DMS153 treated with DMSO at 0.1 percent for 48 hours (cell line): ENCODE measurements at regions not wholly inside any gene's neighbourhood (a gene's known extent, or its start where the extent isn't known, plus 50 kb on each side); places are given as distances from the start of the nearest gene placed in this dataset.

Experiments
- DNase-seq: peaks from one replicate; lab custom pipeline; 2025; ENCODE audit not compliant: unreplicated experiment; lab: John Stamatoyannopoulos, UW

GRCh38 chr16:56093055-56093454 lies 98.2 kb upstream of the GNAO1 start:
- no peak for DNase-seq

- DNase-seq = no peak
Observed at GRCh38 chr16:56090076-56090475, 101.2 kb upstream of the GNAO1 start.

- DNase-seq = no peak
Observed at GRCh38 chr16:56087626-56088025, 103.7 kb upstream of the GNAO1 start.

- no peak for DNase-seq
Observed at GRCh38 chr16:56081371-56081770, 109.9 kb upstream of the GNAO1 start.

GRCh38 chr16:56075732-56076388 lies 115.4 kb upstream of the GNAO1 start:
- DNase-seq = no peak

- no peak for DNase-seq
Observed at GRCh38 chr16:56073508-56073907, 117.8 kb upstream of the GNAO1 start.

DNA sequence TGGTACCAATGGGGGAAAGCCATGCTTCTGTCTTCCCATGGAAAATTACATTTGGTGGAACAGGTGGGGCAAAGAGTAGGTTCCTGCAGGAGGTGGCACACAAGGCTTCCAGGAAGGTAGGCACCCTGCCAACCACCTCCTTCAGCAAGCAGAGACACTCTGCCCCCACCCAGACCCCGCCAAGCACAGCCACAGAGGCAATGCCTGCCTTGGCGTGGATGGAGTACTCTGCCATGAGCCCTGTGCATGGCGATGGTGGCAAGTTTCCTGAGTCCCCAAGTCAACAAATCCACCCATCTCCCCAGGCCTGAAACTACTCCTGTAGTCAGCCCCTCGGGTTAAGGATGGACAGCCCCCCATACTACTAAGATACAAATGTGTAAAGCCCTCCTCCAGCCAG lies 119.2 kb upstream of the GNAO1 start:
- no peak for DNase-seq

DNA sequence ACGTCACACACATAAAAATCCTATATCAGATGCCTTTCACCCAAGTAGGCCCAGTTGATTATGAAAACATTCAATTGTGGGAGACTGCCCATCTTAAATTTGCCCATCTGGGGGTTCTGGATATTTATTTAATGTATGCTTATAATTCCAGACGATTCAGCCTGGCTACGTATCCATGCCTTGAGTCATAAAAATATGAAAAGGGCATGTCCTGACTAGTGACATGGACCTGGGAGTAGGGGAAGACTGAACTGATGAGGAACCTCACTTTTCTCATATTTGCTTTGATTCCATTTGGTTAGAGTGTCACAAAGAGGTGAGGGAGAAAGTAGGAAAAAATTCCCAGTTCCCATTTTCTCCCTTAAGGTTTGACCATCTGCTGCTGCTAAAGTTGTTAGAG lies 122.5 kb upstream of the GNAO1 start:
- DNase-seq = no peak

DNA sequence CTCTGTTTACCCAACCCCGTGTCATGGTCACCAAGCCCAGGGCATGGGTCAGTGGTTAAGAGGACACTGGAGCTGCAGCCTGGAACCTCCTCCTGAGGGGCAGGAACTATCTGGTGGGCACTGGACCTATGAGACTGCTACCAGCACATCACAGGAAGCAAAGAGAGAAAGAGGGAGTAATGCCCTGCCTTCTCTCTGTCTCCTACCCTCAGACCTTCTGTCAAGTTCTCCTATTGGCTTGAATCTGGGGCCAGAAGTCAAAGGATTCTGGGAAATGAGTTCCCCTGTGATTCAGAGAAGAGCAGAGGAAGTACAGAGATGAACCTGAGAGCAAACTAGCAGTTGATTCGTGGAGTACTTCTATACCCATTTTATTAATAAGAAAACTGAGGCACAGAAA lies 123.0 kb upstream of the GNAO1 start:
- no peak for DNase-seq

GRCh38 chr16:56067406-56067805 lies 123.9 kb upstream of the GNAO1 start:
- no peak for DNase-seq

DNA sequence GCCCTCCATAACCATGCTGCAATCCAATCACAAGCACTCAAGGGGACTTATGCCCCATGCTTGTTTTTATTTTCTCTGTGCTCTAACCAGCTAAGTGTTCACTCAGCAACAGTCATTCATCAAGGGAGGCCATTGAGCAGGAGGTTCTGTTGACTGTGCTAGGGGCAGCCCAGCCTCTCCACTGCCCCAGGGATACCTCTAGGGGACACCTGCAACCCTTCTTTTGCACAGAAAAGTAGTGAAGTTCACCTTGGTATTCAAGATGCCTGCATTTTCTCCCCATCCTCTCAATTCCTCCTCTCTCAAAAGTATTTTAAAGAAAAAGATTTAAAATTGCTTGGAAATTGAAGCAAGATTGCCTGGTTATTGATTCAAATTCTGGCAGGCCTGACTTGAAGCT lies 124.7 kb upstream of the GNAO1 start:
- no peak for DNase-seq

DNA sequence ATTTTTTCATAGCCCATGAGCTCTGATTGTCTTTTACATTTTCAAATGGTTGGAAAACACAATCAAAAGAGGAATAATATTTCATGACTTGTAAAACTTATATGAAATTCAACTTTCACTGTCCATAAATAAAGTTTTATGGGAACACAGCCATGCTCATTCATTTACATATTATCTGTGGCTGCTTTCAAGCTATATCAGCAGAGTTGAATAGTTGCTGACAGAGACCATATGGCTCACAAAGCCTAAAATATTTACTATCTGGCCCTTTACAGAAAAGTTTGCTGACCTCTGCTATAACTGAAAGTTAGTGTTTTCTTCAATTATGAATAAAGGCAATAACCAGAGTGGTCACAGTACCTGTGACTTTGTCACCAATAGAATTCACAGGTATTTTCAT lies 128.2 kb upstream of the GNAO1 start:
- DNase-seq = no peak

DNA sequence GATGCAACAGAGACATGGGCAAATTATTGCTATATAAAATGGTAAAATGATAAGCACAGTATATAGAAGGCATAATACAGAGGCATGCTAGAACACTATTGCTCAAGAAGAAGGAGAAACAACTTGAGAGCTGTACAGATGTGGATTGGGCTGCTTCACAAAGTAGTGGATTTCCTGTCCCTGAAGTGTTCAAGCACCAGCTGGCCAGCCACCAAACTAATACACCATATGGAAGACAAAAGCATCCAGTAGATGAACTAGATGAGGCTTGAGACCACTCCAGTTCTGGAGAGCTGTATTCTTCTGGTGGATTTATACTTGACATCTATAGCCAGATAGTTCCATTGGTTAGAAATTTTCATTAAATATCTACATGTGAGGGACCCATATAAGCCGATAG lies 134.1 kb upstream of the GNAO1 start:
- no peak for DNase-seq

DNA sequence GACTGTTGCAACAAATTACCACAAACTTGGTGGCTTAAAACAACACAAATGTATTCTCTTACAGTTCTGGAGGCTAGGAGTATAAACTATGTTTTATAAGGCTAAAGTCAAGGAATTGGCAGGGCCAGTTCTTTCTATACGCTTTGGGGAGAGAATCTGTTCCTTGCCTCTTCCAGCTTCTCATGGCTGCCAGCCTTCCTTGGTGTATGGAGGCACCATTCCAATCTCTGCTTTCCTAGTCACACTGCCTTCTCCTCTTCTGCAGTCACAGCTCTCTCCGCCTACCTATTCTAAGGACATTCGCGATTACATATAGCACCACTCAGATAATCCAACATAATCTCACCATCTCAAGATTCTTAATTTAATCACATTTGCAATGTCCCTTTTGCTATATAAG lies 140.4 kb upstream of the GNAO1 start:
- DNase-seq = no peak

DNA sequence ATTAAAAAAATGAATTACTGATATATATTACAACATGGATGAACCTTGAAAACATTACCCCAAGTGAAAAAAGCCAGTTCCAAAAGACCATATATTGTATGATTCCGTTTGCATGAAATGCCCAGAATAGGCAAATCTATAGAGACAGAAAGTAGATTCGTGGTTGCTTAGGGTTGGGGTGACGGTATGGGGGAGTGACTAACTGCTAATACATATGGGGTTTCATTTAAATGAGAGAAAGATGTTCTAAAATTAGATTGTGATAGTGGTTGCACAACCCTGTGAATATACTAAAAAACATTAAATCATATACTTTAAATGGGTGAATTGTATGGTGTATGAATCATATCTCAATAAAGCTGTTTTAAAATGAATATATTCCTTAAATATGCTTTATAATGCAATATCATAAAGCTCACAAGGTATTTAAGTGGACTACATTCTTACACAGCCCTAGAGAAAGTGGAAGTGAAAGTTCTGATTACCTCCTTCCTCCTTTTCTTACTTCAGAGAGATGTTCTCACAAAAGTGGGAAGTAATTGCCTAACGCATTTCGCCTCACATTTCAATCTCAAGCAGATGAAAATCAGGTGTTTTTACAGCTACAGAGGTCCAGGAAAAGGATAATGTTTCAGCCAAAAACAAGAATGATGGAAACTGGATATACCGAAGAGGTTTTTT lies 142.7 kb upstream of the GNAO1 start:
- DNase-seq = no peak

GRCh38 chr16:56047307-56048234 lies 143.7 kb upstream of the GNAO1 start:
- DNase-seq = no peak

- DNase-seq = no peak
Observed at GRCh38 chr16:56042416-56042815, 148.9 kb upstream of the GNAO1 start.

DNA sequence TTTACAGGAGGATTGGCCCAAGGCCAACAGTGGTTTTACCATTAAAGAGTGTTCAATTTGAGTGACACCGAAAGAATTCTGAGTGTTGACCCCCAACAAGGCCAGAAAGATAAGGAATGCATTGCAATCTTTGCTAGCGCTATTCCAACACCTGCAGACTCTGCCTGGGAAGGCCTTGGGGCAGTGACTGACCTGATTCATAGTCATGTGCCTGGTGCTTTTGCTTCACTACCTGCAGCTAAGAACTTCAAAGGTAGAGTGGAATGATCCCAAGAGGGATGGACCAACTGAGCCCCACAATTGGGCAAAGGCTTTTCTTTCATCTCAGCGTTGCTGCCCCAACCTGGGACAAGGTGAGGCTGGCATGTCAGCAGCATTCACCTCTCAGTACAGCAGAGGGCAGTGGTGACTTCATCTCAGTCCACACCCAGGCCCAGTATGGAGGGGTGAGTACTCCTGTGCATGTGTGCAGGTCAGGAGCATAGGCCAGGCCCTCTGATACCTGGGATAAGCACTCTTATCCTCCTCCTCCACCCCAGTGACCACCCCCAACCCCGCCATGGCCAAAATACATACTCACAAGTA lies 149.6 kb upstream of the GNAO1 start:
- DNase-seq = peak; percentile 40

DNA sequence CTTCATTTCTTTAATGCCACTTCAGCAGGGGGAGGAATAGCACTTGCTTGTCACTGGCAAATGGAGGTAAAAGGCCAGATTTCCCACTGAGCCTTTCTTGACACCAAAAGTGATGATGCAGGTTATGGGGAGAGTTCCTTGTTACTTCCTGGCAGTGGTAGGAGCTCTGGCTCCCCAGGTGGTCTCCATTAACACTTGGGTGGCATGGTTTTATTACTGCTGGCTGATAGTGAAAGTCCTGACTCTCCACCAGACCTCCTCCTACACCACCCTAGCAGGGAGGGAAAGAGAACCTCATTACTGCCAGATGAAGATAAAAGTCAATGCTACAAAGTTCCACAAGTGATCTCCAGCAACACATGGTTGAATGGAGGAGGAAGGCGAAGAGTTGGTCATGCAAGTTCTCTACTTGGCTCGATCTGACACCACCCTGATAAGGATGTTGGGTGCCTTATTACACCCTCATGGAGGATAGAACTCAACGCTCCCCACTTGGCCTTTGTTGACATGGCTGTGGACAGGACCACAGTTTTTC lies 152.7 kb upstream of the GNAO1 start:
- no peak for DNase-seq

GRCh38 chr16:56032072-56032471 lies 156.9 kb upstream of the CES5A start:
- DNase-seq = no peak

- DNase-seq = no peak
Observed at GRCh38 chr16:56029026-56029425, 153.9 kb upstream of the CES5A start.
